ENCODE measurements at regions not wholly inside any gene's neighbourhood (a gene's known extent, or its start where the extent isn't known, plus 50 kb on each side); places are given as distances from the start of the nearest gene placed in this dataset.
A peak's percentile ranks its signal among the peaks of the same experiment; 100 is the strongest.

DNA sequence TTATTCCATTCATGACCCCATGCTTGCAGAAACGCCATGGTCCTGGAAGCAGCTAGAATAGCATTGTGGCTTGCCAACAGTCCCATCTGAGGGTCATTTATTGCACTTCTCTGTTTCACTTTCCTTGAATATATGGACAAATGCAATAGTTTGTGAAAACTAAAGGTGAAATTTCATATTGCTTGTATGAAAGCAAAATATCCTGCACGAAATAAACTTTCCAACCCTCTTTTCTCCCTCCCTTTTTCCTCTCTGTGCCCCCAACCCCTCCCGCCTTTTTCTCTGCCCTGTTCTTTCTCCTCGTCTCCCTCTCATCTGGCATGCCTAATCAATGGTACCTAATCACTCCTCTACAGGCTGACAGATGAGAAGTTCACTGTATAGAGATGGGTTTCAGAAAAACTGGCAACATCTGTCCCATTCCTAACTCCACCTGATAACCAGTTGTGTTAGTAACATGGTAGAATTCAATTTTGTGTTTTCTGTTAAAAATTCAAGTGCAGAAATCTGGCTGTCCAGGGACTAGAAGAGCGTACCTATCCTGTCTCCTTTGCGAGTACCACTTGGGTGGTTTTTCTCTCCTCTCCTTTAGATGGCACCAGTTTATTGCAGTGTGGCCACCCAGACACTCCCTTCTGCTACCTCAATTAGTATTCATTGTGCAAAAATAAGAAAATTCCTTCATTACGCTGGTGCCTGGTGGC, 198.6 kb downstream of the FOXA2 start:
- in situ Hi-C loops (cut with MboI): no loop called here
- peak; percentile 10 to 55 (median 30) for DNase-seq (ENCODE audit: extremely low read depth in 1 of 4, low spot score in 3 of 4)
- CTCF ChIA-PET (ENCODE audit: low intra/inter-chr PET ratio): interaction anchor here (0.9 to 1.5 kb wide), 4 partner anchors 45 to 298 kb away, joined by 3 to 14 read pairs (median 4); no protein-coding TSS in a partner anchor
- H3K9me3 ChIP-seq (replicated peaks; ENCODE audit: control insufficient read depth, insufficient read depth, low read depth, low read length): no peaks in the 10 kb centered on the region
- intact Hi-C loops (cut with micrococcal nuclease): loop anchor here (1.0 to 5.0 kb wide), 4 partner anchors 47 to 299 kb away; no protein-coding TSS in a partner anchor
- WGBS (ENCODE audit: insufficient coverage, low coverage, missing lambda C conversion rate): 22% methylated on average over 6 of the region's 7 CpGs
- no peak overlapping the region for H3K4me3 ChIP-seq
- H3K36me3 ChIP-seq (ENCODE audit: control insufficient read depth, insufficient read depth, low read length): no peaks in the 10 kb centered on the region
- no TSS peak for BruUV-seq (replicated peaks)
- no peaks in the 10 kb centered on the region for H3K27me3 ChIP-seq (ENCODE audit: control insufficient read depth in 2 of 2, insufficient read depth in 2 of 2, low read length in 2 of 2)
- no peaks in the 10 kb centered on the region for H4K20me1 ChIP-seq (replicated peaks; ENCODE audit: control insufficient read depth, insufficient read depth, low read length)
- H2AFZ ChIP-seq (ENCODE audit: low read depth, low read length): no peak overlapping the region
- H3K4me1 ChIP-seq (replicated peaks in 1 of 2; ENCODE audit: control insufficient read depth in 2 of 2, insufficient read depth in 2 of 2, low read length in 2 of 2): peaks cover 0 to 22% of the 10 kb centered on the region in 2 experiments; a peak in 2 of 5 replicates
- H3K9ac ChIP-seq (ENCODE audit: insufficient read depth in 1 of 2, low read depth in 2 of 2, low read length in 2 of 2): no peak overlapping the region
- H3K9me1 ChIP-seq (ENCODE audit: control insufficient read depth, insufficient read depth, low read length): no peaks in the 10 kb centered on the region
- POLR2A ChIA-PET: no interaction called here
- H3K79me2 ChIP-seq (ENCODE audit: control insufficient read depth, insufficient read depth, low read length): no peaks in the 10 kb centered on the region
- FAIRE-seq: peak; percentile 86
- peak; percentile 94 for ATAC-seq
- no peak overlapping the region for H3K4me2 ChIP-seq (ENCODE audit: insufficient read depth, low read length)
- H3K27ac ChIP-seq (ENCODE audit: extremely low read depth, low read depth, low read length): no peak overlapping the region
- peak; percentile 9; the same call in 1 of the 2 replicates for TF ChIP-seq JUND (IDR thresholded peaks at IDR 0.05; ENCODE audit: borderline replicate concordance, low read depth, low read length)
- no peak for TF ChIP-seq JUND (tag; IDR thresholded peaks at IDR 0.05; ENCODE audit: borderline replicate concordance, low read depth, low read length)
- TF ChIP-seq, protein P1, sequence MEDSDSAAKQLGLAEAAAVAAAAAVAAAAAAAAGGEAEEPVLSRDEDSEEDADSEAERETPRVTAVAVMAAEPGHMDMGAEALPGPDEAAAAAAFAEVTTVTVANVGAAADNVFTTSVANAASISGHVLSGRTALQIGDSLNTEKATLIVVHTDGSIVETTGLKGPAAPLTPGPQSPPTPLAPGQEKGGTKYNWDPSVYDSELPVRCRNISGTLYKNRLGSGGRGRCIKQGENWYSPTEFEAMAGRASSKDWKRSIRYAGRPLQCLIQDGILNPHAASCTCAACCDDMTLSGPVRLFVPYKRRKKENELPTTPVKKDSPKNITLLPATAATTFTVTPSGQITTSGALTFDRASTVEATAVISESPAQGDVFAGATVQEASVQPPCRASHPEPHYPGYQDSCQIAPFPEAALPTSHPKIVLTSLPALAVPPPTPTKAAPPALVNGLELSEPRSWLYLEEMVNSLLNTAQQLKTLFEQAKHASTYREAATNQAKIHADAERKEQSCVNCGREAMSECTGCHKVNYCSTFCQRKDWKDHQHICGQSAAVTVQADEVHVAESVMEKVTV (CRISPR knock-in tag; IDR thresholded peaks at IDR 0.05): peak; percentile 62
- no peak for TF ChIP-seq ZNF121 (CRISPR knock-in tag; conservative IDR thresholded peaks at IDR 0.05)
- no peak for TF ChIP-seq ZNF274 (IDR thresholded peaks at IDR 0.05; ENCODE audit: borderline replicate concordance, low read depth, low read length)
- TF ChIP-seq, protein P2, sequence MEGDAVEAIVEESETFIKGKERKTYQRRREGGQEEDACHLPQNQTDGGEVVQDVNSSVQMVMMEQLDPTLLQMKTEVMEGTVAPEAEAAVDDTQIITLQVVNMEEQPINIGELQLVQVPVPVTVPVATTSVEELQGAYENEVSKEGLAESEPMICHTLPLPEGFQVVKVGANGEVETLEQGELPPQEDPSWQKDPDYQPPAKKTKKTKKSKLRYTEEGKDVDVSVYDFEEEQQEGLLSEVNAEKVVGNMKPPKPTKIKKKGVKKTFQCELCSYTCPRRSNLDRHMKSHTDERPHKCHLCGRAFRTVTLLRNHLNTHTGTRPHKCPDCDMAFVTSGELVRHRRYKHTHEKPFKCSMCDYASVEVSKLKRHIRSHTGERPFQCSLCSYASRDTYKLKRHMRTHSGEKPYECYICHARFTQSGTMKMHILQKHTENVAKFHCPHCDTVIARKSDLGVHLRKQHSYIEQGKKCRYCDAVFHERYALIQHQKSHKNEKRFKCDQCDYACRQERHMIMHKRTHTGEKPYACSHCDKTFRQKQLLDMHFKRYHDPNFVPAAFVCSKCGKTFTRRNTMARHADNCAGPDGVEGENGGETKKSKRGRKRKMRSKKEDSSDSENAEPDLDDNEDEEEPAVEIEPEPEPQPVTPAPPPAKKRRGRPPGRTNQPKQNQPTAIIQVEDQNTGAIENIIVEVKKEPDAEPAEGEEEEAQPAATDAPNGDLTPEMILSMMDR (IDR thresholded peaks at IDR 0.05 in 2 of 3, conservative IDR thresholded peaks at IDR 0.05 in 1 of 3; ENCODE audit: insufficient read depth in 2 of 3, low read depth in 1 of 3, low read length in 3 of 3): peak; percentile 47 to 72 (median 54)
- TF ChIP-seq RBM22 (IDR thresholded peaks at IDR 0.05; ENCODE audit: low read depth, low read length, poor library complexity, severe bottlenecking): no peak
- no peak for TF ChIP-seq SOX6 (IDR thresholded peaks at IDR 0.05)
- peak in 1 of 2 experiments; percentile 8; a peak in 1 of 4 replicates for TF ChIP-seq RCOR1 (IDR thresholded peaks at IDR 0.05; ENCODE audit: borderline replicate concordance in 1 of 2, low read depth in 2 of 2, low read length in 2 of 2)
- no peak for TF ChIP-seq ZNF589 (CRISPR knock-in tag; IDR thresholded peaks at IDR 0.05; ENCODE audit: low read depth)
- no peak for TF ChIP-seq TAF1 (IDR thresholded peaks at IDR 0.05; ENCODE audit: control insufficient read depth, extremely low read depth, insufficient read depth, low read length, severe bottlenecking)
- TF ChIP-seq KAT8 (IDR thresholded peaks at IDR 0.05; ENCODE audit: low read depth): no peak

Measured in K562 (cell line).